ENCODE measurements at regions not wholly inside any gene's neighbourhood (a gene's known extent, or its start where the extent isn't known, plus 50 kb on each side); places are given as distances from the start of the nearest gene placed in this dataset.

- no peaks in the 10 kb centered on the region for H4K20me1 ChIP-seq (ENCODE audit: control insufficient read depth, extremely low read depth, insufficient read depth, low read length)
- H2AFZ ChIP-seq (ENCODE audit: low read length): no peak overlapping the region
- no peak for DNase-seq (ENCODE audit: low read depth in 2 of 2)
- no peaks in the 10 kb centered on the region for H3K9me3 ChIP-seq (ENCODE audit: control insufficient read depth, insufficient read depth, low read depth, low read length)
- TF ChIP-seq CTCF (conservative IDR thresholded peaks at IDR 0.05 in 1 of 2, IDR thresholded peaks at IDR 0.05 in 1 of 2; ENCODE audit: low read depth in 1 of 2, low read length in 2 of 2) (no peak), EZH2 (IDR thresholded peaks at IDR 0.05; ENCODE audit: low read length, missing control alignments) (no peak)
- no peaks in the 10 kb centered on the region for H3K79me2 ChIP-seq (ENCODE audit: control insufficient read depth, insufficient read depth, low read length)
- no peaks in the 10 kb centered on the region for H3K4me1 ChIP-seq (ENCODE audit: control insufficient read depth, extremely low read depth, insufficient read depth, low read length)
- H3K4me3 ChIP-seq (replicated peaks in 1 of 4; ENCODE audit: control extremely low read depth in 1 of 4, insufficient read depth in 1 of 4, low read depth in 3 of 4, low read length in 4 of 4): no peak overlapping the region
- H3K36me3 ChIP-seq (ENCODE audit: control insufficient read depth, insufficient read depth, low read length): no peaks in the 10 kb centered on the region
- H3K27me3 ChIP-seq (ENCODE audit: control insufficient read depth, insufficient read depth, low read length): peaks cover 5% of the 10 kb centered on the region
- no peak overlapping the region for H3K4me2 ChIP-seq (ENCODE audit: extremely low read depth, insufficient read depth, low read length)
- H3K9ac ChIP-seq (ENCODE audit: insufficient read depth, low read length): no peak overlapping the region
- H3K27ac ChIP-seq (ENCODE audit: insufficient read depth, low read length): no peak overlapping the region
Measured at GRCh38 chr11:70493891-70494290, 95.6 kb downstream of the CTTN start.

GRCh38 chr11:70494559-70495350 lies 96.4 kb downstream of the CTTN start:
- Histone ChIP-seq H3K4me2 (ENCODE audit: extremely low read depth, insufficient read depth, low read length) (no peak overlapping the region), H3K27me3 (ENCODE audit: control insufficient read depth, insufficient read depth, low read length) (peaks cover 5% of the 10 kb centered on the region), H3K4me1 (ENCODE audit: control insufficient read depth, extremely low read depth, insufficient read depth, low read length) (no peaks in the 10 kb centered on the region), H3K36me3 (ENCODE audit: control insufficient read depth, insufficient read depth, low read length) (no peaks in the 10 kb centered on the region), H3K27ac (ENCODE audit: insufficient read depth, low read length) (no peak overlapping the region), H4K20me1 (ENCODE audit: control insufficient read depth, extremely low read depth, insufficient read depth, low read length) (no peaks in the 10 kb centered on the region), H3K9me3 (ENCODE audit: control insufficient read depth, insufficient read depth, low read depth, low read length) (no peaks in the 10 kb centered on the region), H3K4me3 (replicated peaks in 1 of 4; ENCODE audit: control extremely low read depth in 1 of 4, insufficient read depth in 1 of 4, low read depth in 3 of 4, low read length in 4 of 4) (no peak overlapping the region), H3K9ac (ENCODE audit: insufficient read depth, low read length) (no peak overlapping the region), H3K79me2 (ENCODE audit: control insufficient read depth, insufficient read depth, low read length) (no peaks in the 10 kb centered on the region), H2AFZ (ENCODE audit: low read length) (no peak overlapping the region)
- TF ChIP-seq EZH2 (IDR thresholded peaks at IDR 0.05; ENCODE audit: low read length, missing control alignments) (no peak), CTCF (conservative IDR thresholded peaks at IDR 0.05 in 1 of 2, IDR thresholded peaks at IDR 0.05 in 1 of 2; ENCODE audit: low read depth in 1 of 2, low read length in 2 of 2) (no peak)
- DNase-seq (ENCODE audit: low read depth in 2 of 2): no peak

GRCh38 chr11:70495351-70496310 lies 97.3 kb downstream of the CTTN start:
- Histone ChIP-seq H3K27ac (ENCODE audit: insufficient read depth, low read length) (no peak overlapping the region), H3K4me2 (ENCODE audit: extremely low read depth, insufficient read depth, low read length) (no peak overlapping the region), H4K20me1 (ENCODE audit: control insufficient read depth, extremely low read depth, insufficient read depth, low read length) (no peaks in the 10 kb centered on the region), H3K36me3 (ENCODE audit: control insufficient read depth, insufficient read depth, low read length) (no peaks in the 10 kb centered on the region), H3K9ac (ENCODE audit: insufficient read depth, low read length) (no peak overlapping the region), H3K79me2 (ENCODE audit: control insufficient read depth, insufficient read depth, low read length) (no peaks in the 10 kb centered on the region), H2AFZ (ENCODE audit: low read length) (no peak overlapping the region), H3K27me3 (ENCODE audit: control insufficient read depth, insufficient read depth, low read length) (peaks cover 5% of the 10 kb centered on the region), H3K4me3 (replicated peaks in 1 of 4; ENCODE audit: control extremely low read depth in 1 of 4, insufficient read depth in 1 of 4, low read depth in 3 of 4, low read length in 4 of 4) (no peak overlapping the region), H3K9me3 (ENCODE audit: control insufficient read depth, insufficient read depth, low read depth, low read length) (no peaks in the 10 kb centered on the region), H3K4me1 (ENCODE audit: control insufficient read depth, extremely low read depth, insufficient read depth, low read length) (no peaks in the 10 kb centered on the region)
- TF ChIP-seq EZH2 (IDR thresholded peaks at IDR 0.05; ENCODE audit: low read length, missing control alignments) (no peak), CTCF (conservative IDR thresholded peaks at IDR 0.05 in 1 of 2, IDR thresholded peaks at IDR 0.05 in 1 of 2; ENCODE audit: low read depth in 1 of 2, low read length in 2 of 2) (no peak)
- no peak for DNase-seq (ENCODE audit: low read depth in 2 of 2)
